ENCODE measurements at regions not wholly inside any gene's neighbourhood (a gene's known extent, or its start where the extent isn't known, plus 50 kb on each side); places are given as distances from the start of the nearest gene placed in this dataset.

- Histone ChIP-seq H3K27me3 (ENCODE audit: control insufficient read depth in 1 of 2, insufficient read depth in 2 of 2, low read length in 1 of 2) (no peaks in the 10 kb centered on the region), H3K4me3 (ENCODE audit: low read length in 2 of 2) (no peak overlapping the region), H3K9me3 (ENCODE audit: control insufficient read depth, low read length) (no peaks in the 10 kb centered on the region), H3K36me3 (ENCODE audit: control insufficient read depth in 1 of 2, insufficient read depth in 2 of 2, low read length in 1 of 2) (no peaks in the 10 kb centered on the region), H3K4me1 (ENCODE audit: control insufficient read depth in 1 of 2, insufficient read depth in 2 of 2, low read length in 2 of 2) (no peaks in the 10 kb centered on the region), H3K27ac (ENCODE audit: low read depth in 1 of 2, low read length in 2 of 2) (no peak overlapping the region)
- DNase-seq = no peak
- WGBS, 2 donors = 0 to 39% methylated on average over 1 of the region's 1 CpG
- intact Hi-C loops (cut with DNase I) = no loop called here
- ATAC-seq (ENCODE audit: low FRiP score) = no peak
Observed at GRCh38 chr18:34086370-34086769, 138.3 kb downstream of the NOL4 start.

- DNase-seq (no peak), ATAC-seq (ENCODE audit: low FRiP score) (no peak)
- Histone ChIP-seq H3K4me1 (ENCODE audit: control insufficient read depth in 1 of 2, insufficient read depth in 2 of 2, low read length in 2 of 2) (no peaks in the 10 kb centered on the region), H3K27me3 (ENCODE audit: control insufficient read depth in 1 of 2, insufficient read depth in 2 of 2, low read length in 1 of 2) (no peaks in the 10 kb centered on the region), H3K36me3 (ENCODE audit: control insufficient read depth in 1 of 2, insufficient read depth in 2 of 2, low read length in 1 of 2) (no peaks in the 10 kb centered on the region), H3K4me3 (ENCODE audit: low read length in 2 of 2) (no peak overlapping the region), H3K9me3 (ENCODE audit: control insufficient read depth, low read length) (no peaks in the 10 kb centered on the region), H3K27ac (ENCODE audit: low read depth in 1 of 2, low read length in 2 of 2) (no peak overlapping the region)
- intact Hi-C loops (cut with DNase I) = no loop called here
- 71 to 72% methylated on average over 4 of the region's 4 CpGs for WGBS, 2 donors
Observed at GRCh38 chr18:34085140-34085739, 139.5 kb downstream of the NOL4 start.

DNA sequence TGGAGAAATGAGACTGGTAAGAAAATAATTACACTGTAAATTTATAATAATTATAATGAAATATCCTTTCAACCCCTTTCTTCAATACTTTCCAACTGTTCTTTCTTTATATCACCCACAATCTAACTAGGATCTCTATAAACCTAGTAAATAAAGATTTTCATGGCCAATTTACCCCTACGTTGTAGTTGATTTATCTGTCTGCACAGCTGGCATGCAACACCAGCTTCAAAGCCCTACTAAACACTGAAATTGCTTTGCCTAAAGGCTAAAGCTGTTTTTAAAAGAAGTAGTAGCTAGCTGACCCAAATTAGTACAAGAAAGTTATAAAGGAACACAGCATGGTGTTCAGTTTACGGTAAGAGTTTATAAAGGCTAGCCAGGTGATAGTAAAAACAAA, 140.1 kb downstream of the NOL4 start:
- Histone ChIP-seq H3K9me3 (ENCODE audit: control insufficient read depth, low read length) (no peaks in the 10 kb centered on the region), H3K27ac (ENCODE audit: low read depth in 1 of 2, low read length in 2 of 2) (no peak overlapping the region), H3K4me1 (ENCODE audit: control insufficient read depth in 1 of 2, insufficient read depth in 2 of 2, low read length in 2 of 2) (no peaks in the 10 kb centered on the region), H3K36me3 (ENCODE audit: control insufficient read depth in 1 of 2, insufficient read depth in 2 of 2, low read length in 1 of 2) (no peaks in the 10 kb centered on the region), H3K4me3 (ENCODE audit: low read length in 2 of 2) (no peak overlapping the region), H3K27me3 (ENCODE audit: control insufficient read depth in 1 of 2, insufficient read depth in 2 of 2, low read length in 1 of 2) (no peaks in the 10 kb centered on the region)
- ATAC-seq (ENCODE audit: low FRiP score) (no peak), DNase-seq (no peak)
- intact Hi-C loops (cut with DNase I) = no loop called here
- WGBS, 2 donors = 52 to 75% methylated on average over 2 of the region's 2 CpGs

GRCh38 chr18:34083910-34084535, 140.7 kb downstream of the NOL4 start:
- peaks cover 0 to 3% of the 10 kb centered on the region in 2 donors for H3K27me3 ChIP-seq (ENCODE audit: control insufficient read depth in 1 of 2, insufficient read depth in 2 of 2, low read length in 1 of 2)
- H3K36me3 ChIP-seq (ENCODE audit: control insufficient read depth in 1 of 2, insufficient read depth in 2 of 2, low read length in 1 of 2) = no peaks in the 10 kb centered on the region
- intact Hi-C loops (cut with DNase I) = no loop called here
- no peak overlapping the region for H3K4me3 ChIP-seq (ENCODE audit: low read length in 2 of 2)
- H3K4me1 ChIP-seq (ENCODE audit: control insufficient read depth in 1 of 2, insufficient read depth in 2 of 2, low read length in 2 of 2) = no peaks in the 10 kb centered on the region
- ATAC-seq (ENCODE audit: low FRiP score) (no peak), DNase-seq (no peak)
- 88% methylated on average over 9 of the region's 9 CpGs for WGBS, 2 donors
- no peak overlapping the region for H3K27ac ChIP-seq (ENCODE audit: low read depth in 1 of 2, low read length in 2 of 2)
- H3K9me3 ChIP-seq (ENCODE audit: control insufficient read depth, low read length) = peaks cover 2% of the 10 kb centered on the region

DNA sequence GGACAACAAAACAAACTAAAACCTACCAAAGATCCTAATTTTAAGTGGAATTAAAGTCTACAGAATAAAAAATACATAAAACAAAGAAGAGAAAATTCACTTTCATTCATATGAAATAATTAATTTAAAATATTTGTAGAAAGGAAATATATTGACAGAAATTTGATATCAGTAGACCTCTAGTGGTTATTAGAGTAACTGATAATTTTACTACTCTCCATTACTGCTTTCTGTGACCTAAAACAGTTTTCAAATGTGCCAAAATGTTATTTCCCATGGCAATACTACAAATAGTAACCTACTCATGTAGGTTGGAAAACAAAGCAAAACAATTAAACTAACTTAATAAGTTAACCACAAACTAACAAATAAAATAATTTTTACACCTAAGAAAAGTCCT, 147.1 kb downstream of the NOL4 start:
- intact Hi-C loops (cut with DNase I) = no loop called here
- Histone ChIP-seq H3K36me3 (ENCODE audit: control insufficient read depth in 1 of 2, insufficient read depth in 2 of 2, low read length in 1 of 2) (no peaks in the 10 kb centered on the region), H3K27ac (ENCODE audit: low read depth in 1 of 2, low read length in 2 of 2) (no peak overlapping the region), H3K9me3 (ENCODE audit: control insufficient read depth, low read length) (peaks cover 2% of the 10 kb centered on the region), H3K27me3 (ENCODE audit: control insufficient read depth in 1 of 2, insufficient read depth in 2 of 2, low read length in 1 of 2) (peaks cover 0 to 3% of the 10 kb centered on the region in 2 donors), H3K4me1 (ENCODE audit: control insufficient read depth in 1 of 2, insufficient read depth in 2 of 2, low read length in 2 of 2) (no peaks in the 10 kb centered on the region), H3K4me3 (ENCODE audit: low read length in 2 of 2) (no peak overlapping the region)
- ATAC-seq (ENCODE audit: low FRiP score) (no peak), DNase-seq (no peak)

DNA sequence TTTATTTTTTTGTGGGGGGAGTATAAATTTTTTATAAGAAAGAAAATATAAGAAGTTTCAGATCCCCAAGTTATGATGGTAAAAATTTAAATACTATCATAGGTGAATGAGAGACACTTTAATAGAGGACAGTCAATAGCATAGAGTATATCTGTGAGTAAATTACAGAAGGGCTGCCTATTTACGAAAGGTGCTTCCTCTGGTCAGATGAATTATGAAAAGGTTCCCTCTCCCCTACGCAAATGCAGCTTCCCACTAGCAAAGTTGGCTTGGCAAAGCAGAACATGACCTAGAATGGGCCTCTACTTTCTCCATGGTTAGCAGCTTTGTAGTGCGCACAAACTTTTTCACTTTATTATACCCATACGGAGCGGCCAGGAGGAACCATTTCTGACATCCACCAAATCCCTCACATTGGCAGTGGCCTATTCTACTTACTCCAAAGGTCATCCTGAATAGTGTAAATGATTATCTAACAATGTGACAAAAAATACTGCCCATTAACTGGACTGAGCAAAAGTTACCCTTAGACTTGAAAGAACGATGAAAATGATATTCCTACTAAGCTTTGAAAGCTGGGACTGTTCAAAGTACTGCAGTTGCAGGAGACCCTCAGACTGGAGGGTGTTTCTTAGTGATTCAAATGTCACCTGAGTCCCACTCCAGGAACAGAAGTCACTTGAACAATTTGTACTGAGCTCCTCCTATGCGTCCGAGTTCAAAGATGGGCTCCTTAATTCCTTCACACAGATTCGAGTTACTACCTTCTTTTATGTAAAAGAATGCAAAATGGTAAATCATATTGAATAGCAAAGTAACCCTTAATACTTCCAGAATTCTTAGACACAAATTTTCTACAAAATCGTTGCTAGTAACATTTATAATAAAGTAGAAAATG, 148.5 kb downstream of the NOL4 start:
- Histone ChIP-seq H3K27me3 (ENCODE audit: control insufficient read depth in 1 of 2, insufficient read depth in 2 of 2, low read length in 1 of 2) (peaks cover 0 to 3% of the 10 kb centered on the region in 2 donors), H3K9me3 (ENCODE audit: control insufficient read depth, low read length) (peaks cover 2% of the 10 kb centered on the region), H3K36me3 (ENCODE audit: control insufficient read depth in 1 of 2, insufficient read depth in 2 of 2, low read length in 1 of 2) (no peaks in the 10 kb centered on the region), H3K4me1 (ENCODE audit: control insufficient read depth in 1 of 2, insufficient read depth in 2 of 2, low read length in 2 of 2) (no peaks in the 10 kb centered on the region), H3K4me3 (ENCODE audit: low read length in 2 of 2) (no peak overlapping the region), H3K27ac (ENCODE audit: low read depth in 1 of 2, low read length in 2 of 2) (no peak overlapping the region)
- no peak for DNase-seq
- 85 to 87% methylated on average over 10 of the region's 10 CpGs for WGBS, 2 donors
- no peak for ATAC-seq (ENCODE audit: low FRiP score)
- intact Hi-C loops (cut with DNase I) = no loop called here

DNA sequence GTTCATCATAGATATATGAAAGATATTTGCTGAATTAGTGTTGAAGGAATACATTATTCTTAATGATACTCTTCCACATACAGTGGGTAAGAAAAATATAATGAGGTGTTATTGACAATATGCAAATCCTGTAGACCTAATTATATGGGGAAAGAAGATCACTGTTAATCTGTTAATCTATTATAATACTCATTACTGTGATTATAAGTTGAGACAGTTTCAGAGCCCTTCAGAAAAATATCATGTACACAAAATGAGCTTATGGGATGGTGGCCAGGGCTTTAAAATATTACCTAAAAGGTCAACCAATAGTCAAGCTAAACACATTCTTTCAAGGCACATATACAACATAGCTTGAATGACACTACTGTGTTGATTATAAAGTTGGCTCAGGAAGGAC, 163.5 kb downstream of the NOL4 start:
- ATAC-seq (ENCODE audit: low FRiP score) = no peak
- Histone ChIP-seq H3K36me3 (ENCODE audit: control insufficient read depth in 1 of 2, insufficient read depth in 2 of 2, low read length in 1 of 2) (no peaks in the 10 kb centered on the region), H3K4me3 (ENCODE audit: low read length in 2 of 2) (no peak overlapping the region), H3K27me3 (ENCODE audit: control insufficient read depth in 1 of 2, insufficient read depth in 2 of 2, low read length in 1 of 2) (no peaks in the 10 kb centered on the region), H3K4me1 (ENCODE audit: control insufficient read depth in 1 of 2, insufficient read depth in 2 of 2, low read length in 2 of 2) (no peaks in the 10 kb centered on the region), H3K27ac (ENCODE audit: low read depth in 1 of 2, low read length in 2 of 2) (no peak overlapping the region), H3K9me3 (ENCODE audit: control insufficient read depth, low read length) (no peaks in the 10 kb centered on the region)
- no peak for DNase-seq
- intact Hi-C loops (cut with DNase I) = no loop called here

GRCh38 chr18:34055227-34055626, 169.5 kb downstream of the NOL4 start:
- no peaks in the 10 kb centered on the region for H3K36me3 ChIP-seq (ENCODE audit: control insufficient read depth in 1 of 2, insufficient read depth in 2 of 2, low read length in 1 of 2)
- no peak for ATAC-seq (ENCODE audit: low FRiP score)
- H3K27me3 ChIP-seq (ENCODE audit: control insufficient read depth in 1 of 2, insufficient read depth in 2 of 2, low read length in 1 of 2) = no peaks in the 10 kb centered on the region
- no peak for DNase-seq
- H3K4me1 ChIP-seq (ENCODE audit: control insufficient read depth in 1 of 2, insufficient read depth in 2 of 2, low read length in 2 of 2) = no peaks in the 10 kb centered on the region
- no peaks in the 10 kb centered on the region for H3K9me3 ChIP-seq (ENCODE audit: control insufficient read depth, low read length)
- no peak overlapping the region for H3K27ac ChIP-seq (ENCODE audit: low read depth in 1 of 2, low read length in 2 of 2)
- 71 to 80% methylated on average over 1 of the region's 1 CpG for WGBS, 2 donors
- H3K4me3 ChIP-seq (ENCODE audit: low read length in 2 of 2) = no peak overlapping the region
- intact Hi-C loops (cut with DNase I) = no loop called here

- Histone ChIP-seq H3K36me3 (ENCODE audit: control insufficient read depth in 1 of 2, insufficient read depth in 2 of 2, low read length in 1 of 2) (no peaks in the 10 kb centered on the region), H3K4me3 (ENCODE audit: low read length in 2 of 2) (no peak overlapping the region), H3K9me3 (ENCODE audit: control insufficient read depth, low read length) (no peaks in the 10 kb centered on the region), H3K27ac (ENCODE audit: low read depth in 1 of 2, low read length in 2 of 2) (no peak overlapping the region), H3K27me3 (ENCODE audit: control insufficient read depth in 1 of 2, insufficient read depth in 2 of 2, low read length in 1 of 2) (no peaks in the 10 kb centered on the region), H3K4me1 (ENCODE audit: control insufficient read depth in 1 of 2, insufficient read depth in 2 of 2, low read length in 2 of 2) (no peaks in the 10 kb centered on the region)
- WGBS, 2 donors = 72 to 81% methylated on average over 2 of the region's 2 CpGs
- no peak for ATAC-seq (ENCODE audit: low FRiP score)
- intact Hi-C loops (cut with DNase I) = no loop called here
- no peak for DNase-seq
Observed at GRCh38 chr18:34050661-34051060, 174.1 kb downstream of the NOL4 start.

All from aorta (tissue), 5 donors.